ENCODE measurements at regions not wholly inside any gene's neighbourhood (a gene's known extent, or its start where the extent isn't known, plus 50 kb on each side); places are given as distances from the start of the nearest gene placed in this dataset.
A peak's percentile ranks its signal among the peaks of the same experiment; 100 is the strongest.

DNA sequence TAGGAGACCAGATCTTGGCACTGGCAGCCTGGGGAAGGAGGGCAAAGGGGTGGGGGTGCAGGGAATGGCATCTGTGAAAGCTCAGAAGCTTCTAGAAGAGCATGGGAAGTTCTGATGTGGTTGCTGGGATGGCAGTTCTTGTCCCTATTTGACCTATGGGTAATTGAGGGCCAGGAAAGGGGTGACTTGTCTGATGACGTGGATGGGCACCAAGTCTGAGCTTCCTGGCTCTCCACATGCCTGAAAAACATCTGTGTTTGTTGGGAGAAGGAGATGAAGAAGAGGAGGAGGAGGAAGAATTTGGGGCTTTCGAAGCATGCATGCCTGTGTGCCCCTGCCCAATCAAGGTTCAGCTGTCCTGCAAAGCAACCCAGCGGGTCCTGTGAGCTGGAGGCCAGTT, 158.8 kb downstream of the SMAD6 start:
- no peaks in the 10 kb centered on the region for H4K20me1 ChIP-seq (ENCODE audit: insufficient read depth, low read length)
- H3K4me3 ChIP-seq (ENCODE audit: low read length): no peak overlapping the region
- no peaks in the 10 kb centered on the region for H3K9me3 ChIP-seq (replicated peaks; ENCODE audit: insufficient read depth, low read length)
- no peaks in the 10 kb centered on the region for H3F3A ChIP-seq (ENCODE audit: insufficient read depth, low read length)
- TF ChIP-seq, protein P1, sequence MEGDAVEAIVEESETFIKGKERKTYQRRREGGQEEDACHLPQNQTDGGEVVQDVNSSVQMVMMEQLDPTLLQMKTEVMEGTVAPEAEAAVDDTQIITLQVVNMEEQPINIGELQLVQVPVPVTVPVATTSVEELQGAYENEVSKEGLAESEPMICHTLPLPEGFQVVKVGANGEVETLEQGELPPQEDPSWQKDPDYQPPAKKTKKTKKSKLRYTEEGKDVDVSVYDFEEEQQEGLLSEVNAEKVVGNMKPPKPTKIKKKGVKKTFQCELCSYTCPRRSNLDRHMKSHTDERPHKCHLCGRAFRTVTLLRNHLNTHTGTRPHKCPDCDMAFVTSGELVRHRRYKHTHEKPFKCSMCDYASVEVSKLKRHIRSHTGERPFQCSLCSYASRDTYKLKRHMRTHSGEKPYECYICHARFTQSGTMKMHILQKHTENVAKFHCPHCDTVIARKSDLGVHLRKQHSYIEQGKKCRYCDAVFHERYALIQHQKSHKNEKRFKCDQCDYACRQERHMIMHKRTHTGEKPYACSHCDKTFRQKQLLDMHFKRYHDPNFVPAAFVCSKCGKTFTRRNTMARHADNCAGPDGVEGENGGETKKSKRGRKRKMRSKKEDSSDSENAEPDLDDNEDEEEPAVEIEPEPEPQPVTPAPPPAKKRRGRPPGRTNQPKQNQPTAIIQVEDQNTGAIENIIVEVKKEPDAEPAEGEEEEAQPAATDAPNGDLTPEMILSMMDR (IDR thresholded peaks at IDR 0.05; ENCODE audit: low read length): no peak
- TF ChIP-seq EZH2 (optimal IDR thresholded peaks at IDR 0.05; ENCODE audit: low read depth, low read length): no peak
- H3K27ac ChIP-seq (ENCODE audit: low read length): no peak overlapping the region
- H3K36me3 ChIP-seq (replicated peaks; ENCODE audit: insufficient read depth, low read length): no peaks in the 10 kb centered on the region
- no peaks in the 10 kb centered on the region for H3K9me2 ChIP-seq (replicated peaks; ENCODE audit: insufficient read depth, low read length)
- no peaks in the 10 kb centered on the region for H3K27me3 ChIP-seq (replicated peaks; ENCODE audit: insufficient read depth, low read length)
- no peaks in the 10 kb centered on the region for H3K4me1 ChIP-seq (ENCODE audit: low read length)
- H3K9ac ChIP-seq (ENCODE audit: low read length): no peak overlapping the region
- no peak overlapping the region for H3K4me2 ChIP-seq (ENCODE audit: low read depth, low read length)
- no peak for DNase-seq
- H2AFZ ChIP-seq (ENCODE audit: low read length): no peak overlapping the region
- no peaks in the 10 kb centered on the region for H3K79me2 ChIP-seq (ENCODE audit: low read length)

DNA sequence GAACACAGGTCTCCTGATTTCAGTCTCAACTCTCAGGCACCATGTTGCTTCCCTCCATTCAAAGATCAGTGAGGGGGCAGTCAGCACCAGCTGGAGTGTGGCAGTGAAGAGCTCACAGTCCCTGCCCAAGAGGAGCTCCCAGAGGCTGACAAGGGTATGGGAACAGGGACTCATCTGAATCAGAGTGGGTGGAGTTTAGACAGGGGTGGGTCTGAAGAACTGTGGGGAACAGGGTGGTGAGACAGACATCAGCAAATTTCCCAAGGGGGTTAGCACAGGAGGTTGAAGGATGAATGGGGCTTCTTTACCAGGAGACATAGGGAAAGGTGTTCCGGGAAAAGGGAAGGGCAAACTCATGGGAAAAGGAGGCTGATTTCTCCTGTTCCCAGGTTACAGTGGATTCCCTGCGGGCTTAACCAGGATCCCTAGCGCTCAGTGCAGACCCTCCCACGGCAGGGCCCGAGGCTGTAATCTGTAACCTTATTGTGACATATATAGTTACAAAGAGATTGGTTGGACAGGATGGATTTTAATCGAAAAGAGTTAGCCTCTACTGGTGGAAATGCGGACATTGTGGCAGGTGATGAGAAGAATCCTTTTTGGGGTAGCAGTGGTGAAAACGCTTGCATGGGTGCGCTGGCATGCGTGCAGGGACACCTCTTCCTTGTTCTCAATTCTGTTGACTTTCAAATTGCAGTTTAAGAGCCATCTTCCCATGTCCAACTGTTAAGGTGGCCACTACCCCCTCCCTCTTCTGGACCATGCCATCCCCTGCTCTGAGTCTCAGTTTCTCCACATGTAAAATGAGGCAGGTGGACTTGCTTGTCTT, 160.3 kb downstream of the SMAD6 start:
- Histone ChIP-seq H3K4me2 (ENCODE audit: low read depth, low read length) (no peak overlapping the region), H2AFZ (ENCODE audit: low read length) (no peak overlapping the region; the same call in 1 of the 2 replicates)
- no peak for DNase-seq

DNA sequence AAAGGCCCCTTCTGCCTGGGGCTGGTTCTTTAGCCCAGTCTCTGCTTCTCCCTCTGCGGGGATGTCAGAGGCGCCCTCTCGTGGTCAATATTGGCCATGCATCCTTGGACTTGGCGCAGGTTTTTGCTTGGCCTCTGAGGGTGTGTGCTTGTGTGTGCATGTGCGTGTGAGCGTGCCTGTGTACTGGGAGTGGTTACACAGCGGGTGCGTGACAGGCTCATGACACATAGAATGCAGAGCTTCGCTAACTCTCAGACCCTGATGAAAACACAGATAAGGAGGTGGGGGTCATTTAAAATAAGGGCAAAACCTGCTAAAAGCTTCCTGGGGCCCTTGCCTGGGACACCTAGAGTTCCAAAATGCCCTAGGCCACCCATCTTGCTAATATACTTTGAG, 160.9 kb downstream of the SMAD6 start:
- H2AFZ ChIP-seq (ENCODE audit: low read length): no peak overlapping the region; the same call in 1 of the 2 replicates
- no peak for TF ChIP-seq EZH2phosphoT487 (IDR thresholded peaks at IDR 0.05; ENCODE audit: low read length)
- TF ChIP-seq, protein P1 (IDR thresholded peaks at IDR 0.05; ENCODE audit: low read length): peak; percentile 98
- DNase-seq: peak; percentile 78

More for the DNA sequence above, 160.3 kb downstream of the SMAD6 start:
- no peaks in the 10 kb centered on the region for H3K79me2 ChIP-seq (ENCODE audit: low read length)
- H3K27ac ChIP-seq (ENCODE audit: low read length): no peak overlapping the region
- H3K4me3 ChIP-seq (ENCODE audit: low read length): no peak overlapping the region
- no peaks in the 10 kb centered on the region for H4K20me1 ChIP-seq (ENCODE audit: insufficient read depth, low read length)
- H3K36me3 ChIP-seq (replicated peaks; ENCODE audit: insufficient read depth, low read length): no peaks in the 10 kb centered on the region
- H3K9ac ChIP-seq (ENCODE audit: low read length): no peak overlapping the region
- no peaks in the 10 kb centered on the region for H3K27me3 ChIP-seq (replicated peaks; ENCODE audit: insufficient read depth, low read length)
- H3K9me2 ChIP-seq (replicated peaks; ENCODE audit: insufficient read depth, low read length): no peaks in the 10 kb centered on the region
- H3K9me3 ChIP-seq (replicated peaks; ENCODE audit: insufficient read depth, low read length): no peaks in the 10 kb centered on the region
- H3K4me1 ChIP-seq (ENCODE audit: low read length): no peaks in the 10 kb centered on the region
- H3F3A ChIP-seq (ENCODE audit: insufficient read depth, low read length): no peaks in the 10 kb centered on the region
- TF ChIP-seq EZH2 (optimal IDR thresholded peaks at IDR 0.05; ENCODE audit: low read depth, low read length): no peak
- TF ChIP-seq EZH2phosphoT487 (IDR thresholded peaks at IDR 0.05; ENCODE audit: low read length): no peak
- TF ChIP-seq, protein P1 (IDR thresholded peaks at IDR 0.05; ENCODE audit: low read length): no peak

More for the DNA sequence above, 160.9 kb downstream of the SMAD6 start:
- Histone ChIP-seq H3K79me2 (ENCODE audit: low read length) (no peaks in the 10 kb centered on the region), H4K20me1 (ENCODE audit: insufficient read depth, low read length) (no peaks in the 10 kb centered on the region), H3K36me3 (replicated peaks; ENCODE audit: insufficient read depth, low read length) (no peaks in the 10 kb centered on the region), H3F3A (ENCODE audit: insufficient read depth, low read length) (no peaks in the 10 kb centered on the region), H3K27ac (ENCODE audit: low read length) (no peak overlapping the region), H3K4me3 (ENCODE audit: low read length) (no peak overlapping the region), H3K4me2 (ENCODE audit: low read depth, low read length) (no peak overlapping the region), H3K27me3 (replicated peaks; ENCODE audit: insufficient read depth, low read length) (no peaks in the 10 kb centered on the region), H3K9me3 (replicated peaks; ENCODE audit: insufficient read depth, low read length) (no peaks in the 10 kb centered on the region), H3K9me2 (replicated peaks; ENCODE audit: insufficient read depth, low read length) (no peaks in the 10 kb centered on the region), H3K9ac (ENCODE audit: low read length) (no peak overlapping the region), H3K4me1 (ENCODE audit: low read length) (no peaks in the 10 kb centered on the region)

Data from MM.1S (cell line).